ENCODE measurements at regions not wholly inside any gene's neighbourhood (a gene's known extent, or its start where the extent isn't known, plus 50 kb on each side); places are given as distances from the start of the nearest gene placed in this dataset.
"Not testable (repeated sequence)": the region's sequence is repeated elsewhere in the genome, so short reads cannot be mapped to it uniquely, and the experiment has no call there.

GRCh38 chr5:67897980-67898379 lies 317.6 kb upstream of the PIK3R1 start:
- no peak for TF ChIP-seq CTCF (IDR thresholded peaks at IDR 0.05; ENCODE audit: insufficient read depth, low read length)
- H3K4me3 ChIP-seq (ENCODE audit: low read depth, low read length): no peak overlapping the region
- no peak for DNase-seq (ENCODE audit: low read depth)

- no peak for DNase-seq (ENCODE audit: low read depth)
- no peak overlapping the region for H3K4me3 ChIP-seq (ENCODE audit: low read depth, low read length)
- no peak for TF ChIP-seq CTCF (IDR thresholded peaks at IDR 0.05; ENCODE audit: insufficient read depth, low read length)
These were observed 318.1 kb upstream of the PIK3R1 start for GRCh38 chr5:67897431-67897830.

- DNase-seq (ENCODE audit: low read depth): no peak
- no peak overlapping the region for H3K4me3 ChIP-seq (ENCODE audit: low read depth, low read length)
- no peak for TF ChIP-seq CTCF (IDR thresholded peaks at IDR 0.05; ENCODE audit: insufficient read depth, low read length)
These were observed 318.6 kb upstream of the PIK3R1 start for GRCh38 chr5:67896930-67897313.

GRCh38 chr5:67896311-67896929 lies 319.1 kb upstream of the PIK3R1 start:
- DNase-seq (ENCODE audit: low read depth): no peak
- no peak overlapping the region for H3K4me3 ChIP-seq (ENCODE audit: low read depth, low read length)
- no peak for TF ChIP-seq CTCF (IDR thresholded peaks at IDR 0.05; ENCODE audit: insufficient read depth, low read length)

GRCh38 chr5:67889870-67890269 lies 325.7 kb upstream of the PIK3R1 start:
- H3K4me3 ChIP-seq (ENCODE audit: low read depth, low read length); DNase-seq (ENCODE audit: low read depth): not testable (repeated sequence)

GRCh38 chr5:67887748-67888161 lies 327.8 kb upstream of the PIK3R1 start:
- no peak overlapping the region for H3K4me3 ChIP-seq (ENCODE audit: low read depth, low read length)
- no peak for TF ChIP-seq CTCF (IDR thresholded peaks at IDR 0.05; ENCODE audit: insufficient read depth, low read length)
- peak; percentile 21 for DNase-seq (ENCODE audit: low read depth)

GRCh38 chr5:67886761-67887160 lies 328.8 kb upstream of the PIK3R1 start:
- TF ChIP-seq CTCF (IDR thresholded peaks at IDR 0.05; ENCODE audit: insufficient read depth, low read length): no peak
- no peak overlapping the region for H3K4me3 ChIP-seq (ENCODE audit: low read depth, low read length)
- no peak for DNase-seq (ENCODE audit: low read depth)

All from fibroblast of the aortic adventitia (primary cell).